ENCODE measurements at regions not wholly inside any gene's neighbourhood (a gene's known extent, or its start where the extent isn't known, plus 50 kb on each side); places are given as distances from the start of the nearest gene placed in this dataset.

GRCh38 chr11:119486691-119487259 is 63.8 kb upstream of the THY1 start:
- no peak for ATAC-seq

DNA sequence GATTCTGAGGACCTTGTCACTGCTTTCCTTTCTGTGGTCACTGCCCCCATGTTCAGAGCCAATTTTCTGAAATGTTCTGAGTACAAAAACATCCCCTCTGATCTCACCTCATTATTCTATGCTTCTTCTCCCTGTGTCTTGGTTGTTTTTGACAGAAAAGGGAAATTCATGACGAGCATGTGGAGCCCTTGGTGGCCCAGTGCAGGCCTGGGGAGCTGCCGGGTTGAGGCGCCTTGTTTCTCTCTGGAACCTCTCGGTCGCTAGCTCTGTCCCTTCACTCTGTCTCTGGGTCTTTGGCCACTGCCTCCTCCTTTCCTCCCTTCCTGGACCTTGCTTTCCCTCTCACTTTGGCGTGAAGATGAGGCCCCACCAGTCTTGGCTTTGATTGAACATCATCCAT is 63.0 kb upstream of the THY1 start:
- TF ChIP-seq PPARA (CRISPR knock-in tag; IDR thresholded peaks at IDR 0.05; ENCODE audit: borderline replicate concordance), result no peak
- no peak for TF ChIP-seq ESRRG (CRISPR knock-in tag; IDR thresholded peaks at IDR 0.05)
- TF ChIP-seq, protein P1, sequence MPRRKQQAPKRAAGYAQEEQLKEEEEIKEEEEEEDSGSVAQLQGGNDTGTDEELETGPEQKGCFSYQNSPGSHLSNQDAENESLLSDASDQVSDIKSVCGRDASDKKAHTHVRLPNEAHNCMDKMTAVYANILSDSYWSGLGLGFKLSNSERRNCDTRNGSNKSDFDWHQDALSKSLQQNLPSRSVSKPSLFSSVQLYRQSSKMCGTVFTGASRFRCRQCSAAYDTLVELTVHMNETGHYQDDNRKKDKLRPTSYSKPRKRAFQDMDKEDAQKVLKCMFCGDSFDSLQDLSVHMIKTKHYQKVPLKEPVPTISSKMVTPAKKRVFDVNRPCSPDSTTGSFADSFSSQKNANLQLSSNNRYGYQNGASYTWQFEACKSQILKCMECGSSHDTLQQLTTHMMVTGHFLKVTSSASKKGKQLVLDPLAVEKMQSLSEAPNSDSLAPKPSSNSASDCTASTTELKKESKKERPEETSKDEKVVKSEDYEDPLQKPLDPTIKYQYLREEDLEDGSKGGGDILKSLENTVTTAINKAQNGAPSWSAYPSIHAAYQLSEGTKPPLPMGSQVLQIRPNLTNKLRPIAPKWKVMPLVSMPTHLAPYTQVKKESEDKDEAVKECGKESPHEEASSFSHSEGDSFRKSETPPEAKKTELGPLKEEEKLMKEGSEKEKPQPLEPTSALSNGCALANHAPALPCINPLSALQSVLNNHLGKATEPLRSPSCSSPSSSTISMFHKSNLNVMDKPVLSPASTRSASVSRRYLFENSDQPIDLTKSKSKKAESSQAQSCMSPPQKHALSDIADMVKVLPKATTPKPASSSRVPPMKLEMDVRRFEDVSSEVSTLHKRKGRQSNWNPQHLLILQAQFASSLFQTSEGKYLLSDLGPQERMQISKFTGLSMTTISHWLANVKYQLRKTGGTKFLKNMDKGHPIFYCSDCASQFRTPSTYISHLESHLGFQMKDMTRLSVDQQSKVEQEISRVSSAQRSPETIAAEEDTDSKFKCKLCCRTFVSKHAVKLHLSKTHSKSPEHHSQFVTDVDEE (CRISPR knock-in tag; IDR thresholded peaks at IDR 0.05), result no peak
- TF ChIP-seq TCF4 (CRISPR knock-in tag; IDR thresholded peaks at IDR 0.05; ENCODE audit: borderline replicate concordance), result no peak
- TF ChIP-seq ZFP30 (CRISPR knock-in tag; IDR thresholded peaks at IDR 0.05), result no peak
- no peak for TF ChIP-seq SNAI2 (CRISPR knock-in tag; IDR thresholded peaks at IDR 0.05)
- no peak for TF ChIP-seq ZNF565 (CRISPR knock-in tag; conservative IDR thresholded peaks at IDR 0.05; ENCODE audit: low read depth)
- no peak for ATAC-seq

More at GRCh38 chr11:119486691-119487259, 63.8 kb upstream of the THY1 start:
- TF ChIP-seq CSDC2 (CRISPR knock-in tag; IDR thresholded peaks at IDR 0.05) (no peak), TCF4 (CRISPR knock-in tag; IDR thresholded peaks at IDR 0.05; ENCODE audit: borderline replicate concordance) (no peak), ARNTL (CRISPR knock-in tag; IDR thresholded peaks at IDR 0.05; ENCODE audit: borderline replicate concordance, low read depth) (no peak), ZFP3 (CRISPR knock-in tag; IDR thresholded peaks at IDR 0.05) (no peak), PPARA (CRISPR knock-in tag; IDR thresholded peaks at IDR 0.05; ENCODE audit: borderline replicate concordance) (no peak), ESRRG (CRISPR knock-in tag; IDR thresholded peaks at IDR 0.05) (no peak), ZFP30 (CRISPR knock-in tag; IDR thresholded peaks at IDR 0.05) (no peak), OSR1 (CRISPR knock-in tag; IDR thresholded peaks at IDR 0.05) (no peak), SNAI2 (CRISPR knock-in tag; IDR thresholded peaks at IDR 0.05) (no peak), ZC3H10 (CRISPR knock-in tag; IDR thresholded peaks at IDR 0.05) (no peak), RARB (CRISPR knock-in tag; IDR thresholded peaks at IDR 0.05) (no peak)
- TF ChIP-seq, protein P2, sequence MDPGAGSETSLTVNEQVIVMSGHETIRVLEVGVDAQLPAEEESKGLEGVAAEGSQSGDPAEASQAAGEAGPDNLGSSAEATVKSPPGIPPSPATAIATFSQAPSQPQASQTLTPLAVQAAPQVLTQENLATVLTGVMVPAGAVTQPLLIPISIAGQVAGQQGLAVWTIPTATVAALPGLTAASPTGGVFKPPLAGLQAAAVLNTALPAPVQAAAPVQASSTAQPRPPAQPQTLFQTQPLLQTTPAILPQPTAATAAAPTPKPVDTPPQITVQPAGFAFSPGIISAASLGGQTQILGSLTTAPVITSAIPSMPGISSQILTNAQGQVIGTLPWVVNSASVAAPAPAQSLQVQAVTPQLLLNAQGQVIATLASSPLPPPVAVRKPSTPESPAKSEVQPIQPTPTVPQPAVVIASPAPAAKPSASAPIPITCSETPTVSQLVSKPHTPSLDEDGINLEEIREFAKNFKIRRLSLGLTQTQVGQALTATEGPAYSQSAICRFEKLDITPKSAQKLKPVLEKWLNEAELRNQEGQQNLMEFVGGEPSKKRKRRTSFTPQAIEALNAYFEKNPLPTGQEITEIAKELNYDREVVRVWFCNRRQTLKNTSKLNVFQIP (CRISPR knock-in tag; IDR thresholded peaks at IDR 0.05; ENCODE audit: borderline replicate concordance, low read depth), result no peak

DNA sequence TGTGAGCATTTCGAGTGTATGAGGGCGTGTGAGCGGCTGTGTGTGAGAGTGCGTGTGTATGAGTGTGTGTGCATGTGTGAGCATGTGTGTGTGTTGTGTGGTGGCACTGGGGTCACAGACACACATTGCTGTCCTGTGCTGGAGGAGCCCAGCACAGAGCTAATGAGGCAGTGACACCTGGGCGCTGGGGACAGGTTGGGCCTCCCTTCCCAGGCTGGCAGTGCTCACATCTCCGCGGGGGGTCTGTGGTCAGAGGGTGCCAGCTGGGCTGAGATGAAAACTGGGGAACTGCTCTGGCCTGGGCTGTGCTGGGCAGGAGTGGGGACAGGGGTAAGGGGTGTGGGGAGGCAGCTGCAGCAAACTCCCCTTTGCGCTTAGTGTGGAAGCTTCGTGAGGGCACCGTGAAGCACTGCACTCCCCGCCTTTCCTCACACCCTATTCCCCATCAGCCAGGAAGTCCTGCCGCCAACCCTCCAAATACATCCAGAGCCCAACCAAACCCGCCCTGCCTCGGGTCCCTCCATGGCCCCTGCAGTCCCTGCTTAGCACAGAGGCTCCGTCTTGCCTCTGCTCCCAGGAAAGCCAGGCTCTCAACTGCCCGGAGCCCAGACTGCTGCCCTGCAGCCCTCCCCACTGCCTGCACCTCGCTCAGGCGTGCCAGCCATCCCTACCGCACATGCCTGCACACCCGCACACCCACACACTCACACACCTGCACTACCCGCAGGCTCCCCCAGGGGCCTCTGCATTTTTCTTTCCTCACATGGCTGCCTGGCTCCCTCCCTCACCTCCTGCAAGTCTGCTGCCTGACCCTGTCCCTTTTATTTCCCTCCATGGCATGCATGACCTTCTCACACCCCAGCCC is 62.0 kb upstream of the THY1 start:
- no peak for TF ChIP-seq RARB (CRISPR knock-in tag; IDR thresholded peaks at IDR 0.05)
- no peak for TF ChIP-seq TCF4 (CRISPR knock-in tag; IDR thresholded peaks at IDR 0.05; ENCODE audit: borderline replicate concordance)
- TF ChIP-seq, protein P2 (CRISPR knock-in tag; IDR thresholded peaks at IDR 0.05; ENCODE audit: borderline replicate concordance, low read depth), result no peak
- no peak for TF ChIP-seq OSR1 (CRISPR knock-in tag; IDR thresholded peaks at IDR 0.05)
- TF ChIP-seq BACH2 (CRISPR knock-in tag; IDR thresholded peaks at IDR 0.05; ENCODE audit: borderline replicate concordance), result no peak
- TF ChIP-seq ARNTL (CRISPR knock-in tag; IDR thresholded peaks at IDR 0.05; ENCODE audit: borderline replicate concordance, low read depth), result no peak
- TF ChIP-seq ZNF8 (CRISPR knock-in tag; IDR thresholded peaks at IDR 0.05), result no peak
- TF ChIP-seq ZFP30 (CRISPR knock-in tag; IDR thresholded peaks at IDR 0.05), result no peak
- ATAC-seq, result peak; percentile 11; the same call in 1 of the 3 replicates

GRCh38 chr11:119483881-119484371 is 61.0 kb upstream of the THY1 start:
- ATAC-seq, result no peak
- TF ChIP-seq ZNF8 (CRISPR knock-in tag; IDR thresholded peaks at IDR 0.05), result no peak
- TF ChIP-seq, protein P2 (CRISPR knock-in tag; IDR thresholded peaks at IDR 0.05; ENCODE audit: borderline replicate concordance, low read depth), result no peak
- TF ChIP-seq ZFP30 (CRISPR knock-in tag; IDR thresholded peaks at IDR 0.05), result no peak
- TF ChIP-seq ISL1 (CRISPR knock-in tag; IDR thresholded peaks at IDR 0.05), result no peak
- no peak for TF ChIP-seq ZNF565 (CRISPR knock-in tag; conservative IDR thresholded peaks at IDR 0.05; ENCODE audit: low read depth)
- no peak for TF ChIP-seq ZFP3 (CRISPR knock-in tag; IDR thresholded peaks at IDR 0.05)
- no peak for TF ChIP-seq ZNF70 (CRISPR knock-in tag; IDR thresholded peaks at IDR 0.05)
- no peak for TF ChIP-seq GLIS3 (CRISPR knock-in tag; IDR thresholded peaks at IDR 0.05)
- TF ChIP-seq ARNTL (CRISPR knock-in tag; IDR thresholded peaks at IDR 0.05; ENCODE audit: borderline replicate concordance, low read depth), result no peak
- TF ChIP-seq SNAI2 (CRISPR knock-in tag; IDR thresholded peaks at IDR 0.05), result no peak
- no peak for TF ChIP-seq CSDC2 (CRISPR knock-in tag; IDR thresholded peaks at IDR 0.05)
- TF ChIP-seq ESRRG (CRISPR knock-in tag; IDR thresholded peaks at IDR 0.05), result no peak
- no peak for TF ChIP-seq OSR1 (CRISPR knock-in tag; IDR thresholded peaks at IDR 0.05)
- no peak for TF ChIP-seq BACH2 (CRISPR knock-in tag; IDR thresholded peaks at IDR 0.05; ENCODE audit: borderline replicate concordance)
- TF ChIP-seq TCF4 (CRISPR knock-in tag; IDR thresholded peaks at IDR 0.05; ENCODE audit: borderline replicate concordance), result no peak
- TF ChIP-seq ZC3H10 (CRISPR knock-in tag; IDR thresholded peaks at IDR 0.05), result no peak
- TF ChIP-seq, protein P3, sequence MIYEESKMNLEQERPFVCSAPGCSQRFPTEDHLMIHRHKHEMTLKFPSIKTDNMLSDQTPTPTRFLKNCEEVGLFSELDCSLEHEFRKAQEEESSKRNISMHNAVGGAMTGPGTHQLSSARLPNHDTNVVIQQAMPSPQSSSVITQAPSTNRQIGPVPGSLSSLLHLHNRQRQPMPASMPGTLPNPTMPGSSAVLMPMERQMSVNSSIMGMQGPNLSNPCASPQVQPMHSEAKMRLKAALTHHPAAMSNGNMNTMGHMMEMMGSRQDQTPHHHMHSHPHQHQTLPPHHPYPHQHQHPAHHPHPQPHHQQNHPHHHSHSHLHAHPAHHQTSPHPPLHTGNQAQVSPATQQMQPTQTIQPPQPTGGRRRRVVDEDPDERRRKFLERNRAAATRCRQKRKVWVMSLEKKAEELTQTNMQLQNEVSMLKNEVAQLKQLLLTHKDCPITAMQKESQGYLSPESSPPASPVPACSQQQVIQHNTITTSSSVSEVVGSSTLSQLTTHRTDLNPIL (CRISPR knock-in tag; IDR thresholded peaks at IDR 0.05; ENCODE audit: low read depth), result no peak
